Skeletal muscle tissue (tissue), 3 donors: ENCODE measurements at regions not wholly inside any gene's neighbourhood (a gene's known extent, or its start where the extent isn't known, plus 50 kb on each side); places are given as distances from the start of the nearest gene placed in this dataset.

Source experiments
- H3K27ac ChIP-seq: one replicate; pipeline ENCODE4 v1.7.0; 2013; ENCODE audit warnings: mild to moderate bottlenecking, low read depth, low read length, inconsistent platforms
- H3K27me3 ChIP-seq, 3 donors: one replicate each; pipeline ENCODE4 v1.7.0; 2013; ENCODE audit warnings: low read length in 3 of 3; ENCODE audit not compliant: control insufficient read depth in 3 of 3, insufficient read depth in 3 of 3
- H3K36me3 ChIP-seq, 3 donors: one replicate each; pipeline ENCODE4 v1.7.0; 2013; ENCODE audit warnings: low read length in 3 of 3; ENCODE audit not compliant: control insufficient read depth in 3 of 3, insufficient read depth in 3 of 3
- H3K4me1 ChIP-seq, 3 donors: one replicate each; pipeline ENCODE4 v1.7.0; 2013; ENCODE audit warnings: low read length in 3 of 3, mild to moderate bottlenecking in 3 of 3; ENCODE audit not compliant: control insufficient read depth in 3 of 3, insufficient read depth in 3 of 3
- H3K4me3 ChIP-seq, 3 donors: one replicate each; pipeline ENCODE4 v1.7.0; 2013; ENCODE audit warnings: low read length in 3 of 3
- H3K9ac ChIP-seq, 3 donors: one replicate each; pipeline ENCODE4 v1.7.0; 2013; ENCODE audit warnings: low read length in 3 of 3, mild to moderate bottlenecking in 3 of 3, moderate library complexity in 2 of 3, low read depth in 1 of 3
- H3K9me3 ChIP-seq, 3 donors: one replicate each; pipeline ENCODE4 v1.7.0; 2013; ENCODE audit warnings: low read length in 3 of 3; ENCODE audit not compliant: control insufficient read depth in 3 of 3
- donor health status: Osteomylitis.

- no peaks in the 10 kb centered on the region for H3K9me3 ChIP-seq
- no peak overlapping the region for H3K9ac ChIP-seq
- H3K4me3 ChIP-seq, result no peak overlapping the region
- no peaks in the 10 kb centered on the region for H3K4me1 ChIP-seq
- no peaks in the 10 kb centered on the region for H3K36me3 ChIP-seq
- no peak overlapping the region for H3K27ac ChIP-seq
- no peaks in the 10 kb centered on the region for H3K27me3 ChIP-seq
Observed at GRCh38 chr13:72341904-72342303, 385.5 kb downstream of the MZT1 start.

- no peak overlapping the region for H3K27ac ChIP-seq
- H3K9me3 ChIP-seq, result no peaks in the 10 kb centered on the region
- H3K9ac ChIP-seq, result no peak overlapping the region
- H3K36me3 ChIP-seq, result no peaks in the 10 kb centered on the region
- H3K27me3 ChIP-seq, result no peaks in the 10 kb centered on the region
- H3K4me3 ChIP-seq, result no peak overlapping the region
- H3K4me1 ChIP-seq, result no peaks in the 10 kb centered on the region
Observed at GRCh38 chr13:72317346-72318109, 409.9 kb downstream of the MZT1 start.

GRCh38 chr13:72316716-72317115 lies 410.7 kb downstream of the MZT1 start:
- H3K4me1 ChIP-seq, result no peaks in the 10 kb centered on the region
- H3K27me3 ChIP-seq, result no peaks in the 10 kb centered on the region
- H3K36me3 ChIP-seq, result no peaks in the 10 kb centered on the region
- H3K9me3 ChIP-seq, result no peaks in the 10 kb centered on the region
- no peak overlapping the region for H3K4me3 ChIP-seq
- no peak overlapping the region for H3K27ac ChIP-seq
- H3K9ac ChIP-seq, result no peak overlapping the region

GRCh38 chr13:72315312-72315711 lies 412.1 kb downstream of the MZT1 start:
- H3K4me3 ChIP-seq, result no peak overlapping the region

GRCh38 chr13:72314210-72314609 lies 413.2 kb downstream of the MZT1 start:
- no peaks in the 10 kb centered on the region for H3K36me3 ChIP-seq
- no peaks in the 10 kb centered on the region for H3K9me3 ChIP-seq
- H3K4me1 ChIP-seq, result no peaks in the 10 kb centered on the region
- no peak overlapping the region for H3K9ac ChIP-seq
- H3K27me3 ChIP-seq, result no peaks in the 10 kb centered on the region
- H3K27ac ChIP-seq, result no peak overlapping the region
- no peak overlapping the region for H3K4me3 ChIP-seq

More at GRCh38 chr13:72315312-72315711, 412.1 kb downstream of the MZT1 start:
- Histone ChIP-seq H3K27ac (no peak overlapping the region), H3K36me3 (no peaks in the 10 kb centered on the region), H3K9ac (no peak overlapping the region), H3K9me3 (no peaks in the 10 kb centered on the region), H3K4me1 (no peaks in the 10 kb centered on the region), H3K27me3 (no peaks in the 10 kb centered on the region)

- H3K9ac ChIP-seq, result no peak overlapping the region
- H3K4me3 ChIP-seq, result no peak overlapping the region
- no peaks in the 10 kb centered on the region for H3K36me3 ChIP-seq
- no peaks in the 10 kb centered on the region for H3K27me3 ChIP-seq
- H3K27ac ChIP-seq, result no peak overlapping the region
- H3K4me1 ChIP-seq, result no peaks in the 10 kb centered on the region
- no peaks in the 10 kb centered on the region for H3K9me3 ChIP-seq
Observed at GRCh38 chr13:72313546-72313945, 413.9 kb downstream of the MZT1 start.

- Histone ChIP-seq H3K4me3 (no peak overlapping the region), H3K9me3 (no peaks in the 10 kb centered on the region), H3K27me3 (no peaks in the 10 kb centered on the region), H3K27ac (no peak overlapping the region), H3K9ac (no peak overlapping the region), H3K36me3 (no peaks in the 10 kb centered on the region), H3K4me1 (no peaks in the 10 kb centered on the region)
Observed at GRCh38 chr13:72303941-72304746, 423.3 kb downstream of the MZT1 start.

- Histone ChIP-seq H3K4me3 (no peak overlapping the region), H3K4me1 (no peaks in the 10 kb centered on the region), H3K9ac (no peak overlapping the region), H3K27me3 (no peaks in the 10 kb centered on the region), H3K27ac (no peak overlapping the region), H3K36me3 (no peaks in the 10 kb centered on the region), H3K9me3 (no peaks in the 10 kb centered on the region)
Observed at GRCh38 chr13:72296246-72296645, 429.2 kb upstream of the DACH1 start.

- H3K27me3 ChIP-seq, result no peaks in the 10 kb centered on the region
- H3K4me3 ChIP-seq, result no peak overlapping the region
- H3K9me3 ChIP-seq, result no peaks in the 10 kb centered on the region
- no peak overlapping the region for H3K27ac ChIP-seq
- no peaks in the 10 kb centered on the region for H3K4me1 ChIP-seq
- no peak overlapping the region for H3K9ac ChIP-seq
- H3K36me3 ChIP-seq, result no peaks in the 10 kb centered on the region
Observed at GRCh38 chr13:72295153-72295552, 428.1 kb upstream of the DACH1 start.

- no peaks in the 10 kb centered on the region for H3K27me3 ChIP-seq
Observed at GRCh38 chr13:72293206-72293605, 426.2 kb upstream of the DACH1 start.

More at GRCh38 chr13:72293206-72293605, 426.2 kb upstream of the DACH1 start:
- H3K9me3 ChIP-seq, result no peaks in the 10 kb centered on the region
- H3K36me3 ChIP-seq, result no peaks in the 10 kb centered on the region
- no peaks in the 10 kb centered on the region for H3K4me1 ChIP-seq
- no peak overlapping the region for H3K27ac ChIP-seq
- no peak overlapping the region for H3K4me3 ChIP-seq
- H3K9ac ChIP-seq, result no peak overlapping the region
